Hepatocyte (in vitro differentiated cells): ENCODE measurements at regions not wholly inside any gene's neighbourhood (a gene's known extent, or its start where the extent isn't known, plus 50 kb on each side); places are given as distances from the start of the nearest gene placed in this dataset.
A peak's percentile ranks its signal among the peaks of the same experiment; 100 is the strongest.

Experiments
- DNase-seq: peaks from one replicate; pipeline ENCODE4 v3.0.0-alpha.2; 2016; ENCODE audit warnings: low spot score
- H2AFZ ChIP-seq: fragments of 200-600 bp; sonication (generic); 2 replicates; pipeline ENCODE4 v1.6.0; 2016; ENCODE audit warnings: antibody characterized with exemption, mild to moderate bottlenecking
- H3K27ac ChIP-seq: fragments of 200-600 bp; sonication (generic); 2 replicates; pipeline ENCODE4 v1.5.1; 2016; ENCODE audit warnings: mild to moderate bottlenecking
- H3K27me3 ChIP-seq: fragments of 200-600 bp; sonication (generic); 2 replicates; pipeline ENCODE4 v1.6.1; 2016
- H3K36me3 ChIP-seq: fragments of 200-600 bp; sonication (generic); replicated peaks from 2 replicates; pipeline ENCODE4 v1.5.1; 2016; ENCODE audit warnings: low read depth; ENCODE audit not compliant: insufficient read depth
- H3K4me1 ChIP-seq: fragments of 200-600 bp; sonication (generic); 2 replicates; pipeline ENCODE4 v1.5.1; 2016; ENCODE audit warnings: mild to moderate bottlenecking, moderate library complexity; ENCODE audit not compliant: insufficient read depth
- H3K4me2 ChIP-seq: fragments of 200-600 bp; sonication (generic); 2 replicates; pipeline ENCODE4 v1.6.0; 2016
- H3K4me3 ChIP-seq: fragments of 200-600 bp; sonication (generic); 2 replicates; pipeline ENCODE4 v1.5.1; 2016; ENCODE audit warnings: mild to moderate bottlenecking
- H3K79me2 ChIP-seq: fragments of 200-600 bp; sonication (generic); 2 replicates; pipeline ENCODE4 v1.6.0; 2017; ENCODE audit warnings: mild to moderate bottlenecking
- H3K9me2 ChIP-seq: fragments of 200-600 bp; sonication (generic); replicated peaks from 2 replicates; pipeline ENCODE4 v1.6.0; 2017; ENCODE audit warnings: mild to moderate bottlenecking; ENCODE audit not compliant: insufficient read depth
- H3K9me3 ChIP-seq: fragments of 200-600 bp; sonication (generic); 2 replicates; pipeline ENCODE4 v1.5.1; 2016; ENCODE audit warnings: low read depth, mild to moderate bottlenecking
- H4K20me1 ChIP-seq: fragments of 200-600 bp; sonication (generic); 2 replicates; pipeline ENCODE4 v1.6.0; 2016; ENCODE audit warnings: mild to moderate bottlenecking; ENCODE audit not compliant: insufficient read depth, poor library complexity, severe bottlenecking
- CTCF ChIP-seq: fragments of 200-600 bp; sonication (generic); IDR thresholded peaks from 2 replicates; pipeline ENCODE4 v1.5.1; 2016; ENCODE audit warnings: antibody characterized with exemption, mild to moderate bottlenecking; ENCODE audit not compliant: poor library complexity
- EZH2 ChIP-seq: fragments of 200-600 bp; sonication (generic); IDR thresholded peaks from 2 replicates; pipeline ENCODE4 v1.6.1; 2016; ENCODE audit warnings: antibody characterized with exemption, mild to moderate bottlenecking, borderline replicate concordance
- EZH2phosphoT487 ChIP-seq: fragments of 200-600 bp; sonication (generic); IDR thresholded peaks from one replicate; pipeline ENCODE4 v1.6.1; 2018; ENCODE audit warnings: antibody characterized with exemption, mild to moderate bottlenecking, low read depth, moderate library complexity; ENCODE audit not compliant: unreplicated experiment, severe bottlenecking
- WGBS: methylation state at CpG from one replicate; pipeline ENCODE4 v1.1.6; 2016; ENCODE audit warnings: low lambda C conversion rate; ENCODE audit errors: missing lambda C conversion rate; 5-methylcytosine and 5-hydroxymethylcytosine counted together

DNA sequence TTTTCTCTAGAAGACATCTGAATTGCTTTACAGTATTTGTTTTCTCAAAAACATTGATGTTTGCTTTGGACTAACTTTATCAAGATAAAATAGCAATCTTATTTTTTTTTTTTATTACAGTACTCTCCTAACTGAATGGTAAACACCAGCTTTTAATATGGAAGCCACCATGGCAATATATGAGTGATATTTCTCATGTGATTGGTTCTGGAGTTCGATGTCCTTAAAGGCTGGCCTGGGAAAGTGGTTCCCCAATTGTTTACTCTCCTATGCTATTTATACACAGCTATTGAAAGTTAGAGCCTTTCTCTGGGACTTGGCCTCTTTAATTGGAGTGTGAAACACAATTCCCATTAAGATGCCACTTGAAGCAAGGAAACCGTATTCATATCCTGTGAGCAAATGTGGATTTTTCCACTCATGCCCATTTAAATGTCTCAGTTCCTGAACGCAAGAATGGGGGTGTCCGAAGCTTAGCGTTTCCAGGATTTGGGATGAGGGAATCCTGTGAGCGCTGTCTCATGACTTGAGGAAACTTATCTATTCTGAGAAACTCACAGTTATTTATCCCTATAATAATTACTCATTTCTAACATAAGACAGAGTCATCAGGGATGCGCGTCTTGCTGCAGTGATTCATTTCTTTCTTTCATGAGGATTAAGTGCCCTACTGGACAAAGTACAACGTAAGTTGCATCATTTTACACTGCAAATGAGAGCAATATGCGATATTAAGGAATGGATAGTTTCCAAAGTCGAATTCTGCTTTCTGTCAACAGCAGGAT is 143.3 kb upstream of the PREP start:
- H3K4me2 ChIP-seq: peak overlapping the region; percentile 19
- H4K20me1 ChIP-seq: no peaks in the 10 kb centered on the region
- TF ChIP-seq EZH2 (no peak), CTCF (no peak), EZH2phosphoT487 (no peak)
- peak overlapping the region; percentile 75 for H3K27ac ChIP-seq
- H3K9me3 ChIP-seq: no peaks in the 10 kb centered on the region
- no peaks in the 10 kb centered on the region for H3K27me3 ChIP-seq
- H3K4me1 ChIP-seq: peaks cover 13% of the 10 kb centered on the region
- H2AFZ ChIP-seq: no peak overlapping the region
- no peaks in the 10 kb centered on the region for H3K9me2 ChIP-seq
- no peaks in the 10 kb centered on the region for H3K36me3 ChIP-seq
- H3K79me2 ChIP-seq: no peaks in the 10 kb centered on the region
- H3K4me3 ChIP-seq: no peak overlapping the region
- peak; percentile 44 for DNase-seq
- WGBS: 65% methylated on average over 11 of the region's 11 CpGs

DNA sequence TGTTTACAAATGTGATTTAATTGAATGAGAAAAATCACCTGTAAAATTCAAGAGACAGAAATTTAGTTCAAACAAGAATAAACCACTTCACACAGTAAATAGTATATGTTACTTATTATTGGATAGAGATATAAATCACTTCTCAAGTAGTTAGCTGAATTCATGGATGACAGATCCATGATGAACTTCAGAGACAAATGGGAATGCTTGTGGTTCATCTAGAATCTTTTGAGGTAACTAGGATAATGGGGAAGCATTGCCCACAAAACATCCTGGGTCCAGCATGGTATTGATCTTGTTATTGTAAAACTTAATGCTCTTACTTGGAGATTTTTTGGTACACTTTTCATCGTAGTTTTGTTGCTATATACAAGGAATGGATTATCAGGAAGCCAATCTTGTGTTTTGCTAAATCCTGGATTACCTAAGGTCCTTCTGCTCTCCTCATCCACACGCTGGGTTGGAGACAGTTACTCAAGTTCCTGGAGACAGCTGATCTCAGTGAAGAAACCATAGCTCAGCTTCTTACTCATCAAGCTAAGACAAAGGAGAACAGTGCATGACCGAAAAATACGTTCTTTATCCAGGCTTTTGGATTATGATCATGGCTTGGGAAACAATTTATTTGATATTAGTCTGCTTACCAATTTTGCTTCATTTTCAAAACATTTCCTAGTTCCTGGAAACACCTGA is 142.5 kb upstream of the PREP start:
- H3K27ac ChIP-seq: peak overlapping the region; percentile 73
- H3K4me2 ChIP-seq: no peak overlapping the region
- 96% methylated on average over 4 of the region's 4 CpGs for WGBS
- no peaks in the 10 kb centered on the region for H4K20me1 ChIP-seq
- peaks cover 13% of the 10 kb centered on the region for H3K4me1 ChIP-seq
- TF ChIP-seq EZH2 (no peak), CTCF (no peak), EZH2phosphoT487 (no peak)
- no peaks in the 10 kb centered on the region for H3K9me2 ChIP-seq
- H2AFZ ChIP-seq: no peak overlapping the region
- no peaks in the 10 kb centered on the region for H3K27me3 ChIP-seq
- no peak overlapping the region for H3K4me3 ChIP-seq
- H3K9me3 ChIP-seq: no peaks in the 10 kb centered on the region
- DNase-seq: no peak
- H3K79me2 ChIP-seq: no peaks in the 10 kb centered on the region
- no peaks in the 10 kb centered on the region for H3K36me3 ChIP-seq

GRCh38 chr6:105539911-105540310 is 137.0 kb upstream of the PREP start:
- WGBS: 98% methylated on average over 5 of the region's 5 CpGs

More at GRCh38 chr6:105539911-105540310, 137.0 kb upstream of the PREP start:
- Histone ChIP-seq H3K4me3 (no peak overlapping the region), H3K36me3 (no peaks in the 10 kb centered on the region), H2AFZ (no peak overlapping the region), H3K9me2 (no peaks in the 10 kb centered on the region), H3K4me1 (no peaks in the 10 kb centered on the region), H3K4me2 (no peak overlapping the region), H3K79me2 (no peaks in the 10 kb centered on the region), H3K27ac (no peak overlapping the region), H3K27me3 (no peaks in the 10 kb centered on the region), H3K9me3 (no peaks in the 10 kb centered on the region), H4K20me1 (no peaks in the 10 kb centered on the region)
- no peak for DNase-seq
- TF ChIP-seq EZH2: no peak
- TF ChIP-seq EZH2phosphoT487: no peak
- no peak for TF ChIP-seq CTCF
